T1000 (cell line): ENCODE measurements at regions not wholly inside any gene's neighbourhood (a gene's known extent, or its start where the extent isn't known, plus 50 kb on each side); places are given as distances from the start of the nearest gene placed in this dataset.

Experiments used
- DNase-seq: peaks from one replicate; lab custom pipeline; 2025; ENCODE audit warnings: mixed read lengths; lab: John Stamatoyannopoulos, UW

- no peak for DNase-seq
Observed at GRCh38 chr6:41451039-41451438, 95.1 kb upstream of the FOXP4 start.

GRCh38 chr6:41451515-41452163 is 94.5 kb upstream of the FOXP4 start:
- no peak for DNase-seq

- no peak for DNase-seq
Observed at GRCh38 chr6:41452763-41453162, 93.4 kb upstream of the FOXP4 start.

GRCh38 chr6:41453244-41453643 is 92.9 kb upstream of the FOXP4 start:
- DNase-seq: no peak

- no peak for DNase-seq
Observed at GRCh38 chr6:41454189-41454789, 91.9 kb upstream of the FOXP4 start.

GRCh38 chr6:41455410-41455809 is 90.8 kb upstream of the FOXP4 start:
- DNase-seq: no peak

- DNase-seq: no peak
Observed at GRCh38 chr6:41455818-41456217, 90.4 kb upstream of the FOXP4 start.

- no peak for DNase-seq
Observed at GRCh38 chr6:41457303-41457670, 88.9 kb upstream of the FOXP4 start.

- no peak for DNase-seq
Observed at GRCh38 chr6:41459738-41460137, 86.4 kb upstream of the FOXP4 start.

GRCh38 chr6:41460742-41461336 is 85.3 kb upstream of the FOXP4 start:
- no peak for DNase-seq

GRCh38 chr6:41462033-41462432 is 84.1 kb upstream of the FOXP4 start:
- DNase-seq: no peak

- peak; percentile 11 for DNase-seq
Observed at GRCh38 chr6:41463062-41463930, 82.9 kb upstream of the FOXP4 start.

- no peak for DNase-seq
Observed at GRCh38 chr6:41464019-41464418, 82.2 kb upstream of the FOXP4 start.

GRCh38 chr6:41464481-41464880 is 81.7 kb upstream of the FOXP4 start:
- no peak for DNase-seq

- no peak for DNase-seq
Observed at GRCh38 chr6:41466437-41466990, 79.7 kb upstream of the FOXP4 start.

GRCh38 chr6:41467061-41467460 is 79.1 kb upstream of the FOXP4 start:
- DNase-seq: no peak

GRCh38 chr6:41467627-41468404 is 78.4 kb upstream of the FOXP4 start:
- no peak for DNase-seq

- DNase-seq: no peak
Observed at GRCh38 chr6:41469156-41470028, 76.8 kb upstream of the FOXP4 start.

GRCh38 chr6:41470029-41470330 is 76.2 kb upstream of the FOXP4 start:
- no peak for DNase-seq

GRCh38 chr6:41470331-41471063 is 75.7 kb upstream of the FOXP4 start:
- peak; percentile 60 for DNase-seq
